HUES6 (cell line): ENCODE measurements at regions not wholly inside any gene's neighbourhood (a gene's known extent, or its start where the extent isn't known, plus 50 kb on each side); places are given as distances from the start of the nearest gene placed in this dataset.

Experiments used
- H3K27ac ChIP-seq: 2 replicates; pipeline ENCODE4 v1.7.0; 2013; ENCODE audit warnings: low read depth, mild to moderate bottlenecking, low read length, inconsistent platforms
- H3K27me3 ChIP-seq: 2 replicates; pipeline ENCODE4 v1.6.1; 2013; ENCODE audit warnings: low read length; ENCODE audit not compliant: control insufficient read depth, insufficient read depth
- H3K36me3 ChIP-seq: 2 replicates; pipeline ENCODE4 v1.6.1; 2013; ENCODE audit warnings: low read length; ENCODE audit not compliant: control insufficient read depth, insufficient read depth
- H3K4me1 ChIP-seq: 2 replicates; pipeline ENCODE4 v1.6.1; 2013; ENCODE audit warnings: low read length; ENCODE audit not compliant: control insufficient read depth, insufficient read depth
- H3K4me3 ChIP-seq: 2 replicates; pipeline ENCODE4 v1.5.1; 2013; ENCODE audit warnings: low read depth, low read length
- H3K9ac ChIP-seq: one replicate; pipeline ENCODE4 v1.6.1; 2013; ENCODE audit warnings: mild to moderate bottlenecking, low read length
- H3K9me3 ChIP-seq: 2 replicates; pipeline ENCODE4 v1.6.1; 2013; ENCODE audit warnings: low read depth, low read length; ENCODE audit not compliant: control insufficient read depth, insufficient read depth

DNA sequence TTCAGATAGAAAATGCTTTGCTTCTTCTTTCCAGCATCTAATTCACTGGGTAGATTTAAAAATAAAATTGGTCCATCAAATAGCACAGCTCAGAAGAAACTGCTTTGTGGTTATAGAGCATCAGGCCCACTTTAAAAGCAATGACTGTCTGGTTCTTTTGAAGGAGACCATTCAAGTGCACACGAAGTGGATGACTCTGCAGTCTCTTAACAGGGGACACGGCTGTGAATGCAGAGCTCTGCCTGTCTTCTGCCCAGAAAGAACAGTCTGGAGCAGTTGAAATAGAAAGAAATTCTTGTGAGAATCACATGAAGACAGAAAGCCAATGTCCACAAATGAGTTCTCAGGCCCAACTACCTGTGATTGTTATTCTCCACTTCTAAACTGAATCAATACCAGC, 138.7 kb upstream of the PLEKHA5 start:
- no peak overlapping the region for H3K9ac ChIP-seq
- no peaks in the 10 kb centered on the region for H3K9me3 ChIP-seq
- no peaks in the 10 kb centered on the region for H3K36me3 ChIP-seq
- H3K4me3 ChIP-seq = no peak overlapping the region
- H3K27ac ChIP-seq = no peak overlapping the region
- H3K4me1 ChIP-seq = peaks cover 10% of the 10 kb centered on the region; the same call in 1 of the 2 replicates
- H3K27me3 ChIP-seq = no peaks in the 10 kb centered on the region

- peaks cover 10% of the 10 kb centered on the region; the same call in 1 of the 2 replicates for H3K4me1 ChIP-seq
- H3K27ac ChIP-seq = no peak overlapping the region
- no peak overlapping the region for H3K4me3 ChIP-seq
- H3K9me3 ChIP-seq = no peaks in the 10 kb centered on the region
- H3K36me3 ChIP-seq = no peaks in the 10 kb centered on the region
- no peak overlapping the region for H3K9ac ChIP-seq
- H3K27me3 ChIP-seq = no peaks in the 10 kb centered on the region
Measured at GRCh38 chr12:18992336-18992735, 137.2 kb upstream of the PLEKHA5 start.

GRCh38 chr12:18998343-18999261, 130.9 kb upstream of the PLEKHA5 start:
- Histone ChIP-seq H3K27me3 (no peaks in the 10 kb centered on the region), H3K9me3 (no peaks in the 10 kb centered on the region), H3K27ac (no peak overlapping the region), H3K36me3 (no peaks in the 10 kb centered on the region), H3K4me3 (no peak overlapping the region), H3K9ac (no peak overlapping the region), H3K4me1 (peaks cover 19% of the 10 kb centered on the region)

- H3K9me3 ChIP-seq = no peaks in the 10 kb centered on the region
- no peak overlapping the region for H3K27ac ChIP-seq
- no peaks in the 10 kb centered on the region for H3K36me3 ChIP-seq
- H3K4me1 ChIP-seq = peaks cover 41% of the 10 kb centered on the region
- H3K9ac ChIP-seq = no peak overlapping the region
- no peaks in the 10 kb centered on the region for H3K27me3 ChIP-seq
- H3K4me3 ChIP-seq = no peak overlapping the region
Measured at GRCh38 chr12:19000836-19001235, 128.7 kb upstream of the PLEKHA5 start.

- Histone ChIP-seq H3K27me3 (no peaks in the 10 kb centered on the region), H3K27ac (no peak overlapping the region), H3K36me3 (no peaks in the 10 kb centered on the region), H3K9ac (no peak overlapping the region), H3K9me3 (no peaks in the 10 kb centered on the region), H3K4me3 (no peak overlapping the region), H3K4me1 (peaks cover 54% of the 10 kb centered on the region)
Measured at GRCh38 chr12:19002216-19002615, 127.3 kb upstream of the PLEKHA5 start.

DNA sequence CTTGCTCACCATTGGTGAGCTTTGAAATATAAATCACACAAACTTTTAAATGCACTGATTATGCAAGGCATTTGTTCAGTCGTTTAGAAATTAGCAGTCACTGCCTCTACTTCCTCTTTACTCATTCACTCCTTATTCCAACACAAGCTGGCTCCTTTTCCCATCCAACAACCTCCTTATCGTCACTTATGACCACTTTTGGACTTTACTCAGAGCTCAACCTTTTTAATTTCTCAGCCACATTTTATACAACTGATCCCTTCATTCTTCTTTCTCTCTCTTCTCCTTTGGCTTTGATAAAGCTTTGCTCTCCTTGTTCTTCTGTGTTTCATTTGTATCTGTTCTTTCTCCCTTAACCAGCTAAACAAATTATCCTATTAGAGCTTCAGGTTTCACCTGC, 126.4 kb upstream of the PLEKHA5 start:
- Histone ChIP-seq H3K36me3 (no peaks in the 10 kb centered on the region), H3K27me3 (no peaks in the 10 kb centered on the region), H3K9me3 (no peaks in the 10 kb centered on the region), H3K27ac (no peak overlapping the region), H3K9ac (no peak overlapping the region), H3K4me3 (no peak overlapping the region), H3K4me1 (peaks cover 57% of the 10 kb centered on the region)

DNA sequence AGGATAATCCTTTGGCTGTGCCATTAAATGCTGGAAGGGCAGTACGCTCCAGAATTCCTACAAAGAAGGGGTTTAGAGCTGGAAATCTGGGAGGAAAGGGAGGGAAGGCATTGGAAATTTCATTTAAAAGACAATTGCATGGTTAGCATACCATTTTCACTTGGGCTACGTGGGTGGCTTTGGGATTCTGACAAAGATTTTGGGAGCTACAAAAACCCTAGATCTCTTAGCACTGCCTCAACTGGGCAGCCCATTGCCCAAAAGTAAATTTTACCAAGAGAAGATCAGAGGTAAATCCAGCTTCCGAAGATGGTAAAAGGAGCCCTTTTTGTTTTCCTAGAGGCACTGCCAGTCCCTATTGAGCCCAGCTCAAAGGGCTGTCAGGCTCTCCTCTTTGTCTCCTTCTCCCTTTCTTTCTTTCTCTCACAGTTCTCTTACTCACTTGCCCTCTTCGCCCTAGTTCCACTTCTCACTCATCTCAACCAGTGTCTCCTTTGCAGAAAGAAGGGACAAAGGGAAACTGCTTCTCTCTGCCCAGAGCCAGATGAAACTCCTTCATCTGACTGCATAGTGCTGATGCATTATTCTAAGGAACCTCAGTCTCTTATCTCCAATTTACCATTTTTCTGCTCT, 125.4 kb upstream of the PLEKHA5 start:
- Histone ChIP-seq H3K9ac (peak overlapping the region; percentile 56), H3K27ac (peak overlapping the region; percentile 84; the same call in 1 of the 2 replicates)

DNA sequence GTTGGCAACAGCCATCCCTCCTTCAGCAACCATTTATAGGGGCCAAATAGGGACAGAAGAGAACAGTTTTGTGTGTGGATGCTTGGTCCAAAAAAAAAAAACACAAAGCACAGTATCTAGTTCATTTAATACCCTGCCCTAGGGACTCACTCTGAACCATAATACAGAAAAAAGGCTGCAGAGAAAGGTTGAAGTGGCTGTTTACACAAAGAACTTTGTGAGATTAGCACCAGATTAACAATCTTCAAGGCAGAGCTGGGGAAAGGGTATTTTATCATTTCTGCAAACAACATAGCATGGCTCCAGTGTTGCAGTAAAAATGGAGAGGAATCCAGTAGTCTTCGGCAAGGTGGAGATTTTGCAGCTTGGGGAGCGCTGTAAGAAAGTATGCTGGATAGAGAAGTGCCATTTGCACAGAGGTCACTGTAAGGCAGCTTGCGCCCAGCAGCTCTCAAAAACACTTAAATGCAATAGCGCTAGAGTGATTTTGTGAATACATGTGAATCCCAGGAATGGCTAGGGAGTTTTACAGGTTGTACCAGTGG, 124.2 kb upstream of the PLEKHA5 start:
- H3K9me3 ChIP-seq = no peaks in the 10 kb centered on the region
- H3K36me3 ChIP-seq = no peaks in the 10 kb centered on the region
- peak overlapping the region; percentile 7 for H3K9ac ChIP-seq
- H3K4me3 ChIP-seq = no peak overlapping the region
- H3K27ac ChIP-seq = 0 out of 2 replicates have a peak overlapping the region, but pooled peaks have one; percentile 84
- H3K4me1 ChIP-seq = peaks cover 65% of the 10 kb centered on the region
- no peaks in the 10 kb centered on the region for H3K27me3 ChIP-seq

More for the DNA sequence above, 125.4 kb upstream of the PLEKHA5 start:
- H3K9me3 ChIP-seq = no peaks in the 10 kb centered on the region
- H3K36me3 ChIP-seq = no peaks in the 10 kb centered on the region
- H3K4me3 ChIP-seq = peak overlapping the region; percentile 39
- H3K4me1 ChIP-seq = peaks cover 57% of the 10 kb centered on the region
- no peaks in the 10 kb centered on the region for H3K27me3 ChIP-seq

- Histone ChIP-seq H3K4me1 (peaks cover 63% of the 10 kb centered on the region), H3K27me3 (no peaks in the 10 kb centered on the region), H3K27ac (peak overlapping the region; percentile 20; the same call in 1 of the 2 replicates), H3K36me3 (no peaks in the 10 kb centered on the region), H3K9ac (no peak overlapping the region), H3K4me3 (no peak overlapping the region), H3K9me3 (no peaks in the 10 kb centered on the region)
Measured at GRCh38 chr12:19006626-19007137, 122.9 kb upstream of the PLEKHA5 start.

- H3K9me3 ChIP-seq = no peaks in the 10 kb centered on the region
- H3K36me3 ChIP-seq = no peaks in the 10 kb centered on the region
- H3K9ac ChIP-seq = no peak overlapping the region
- no peak overlapping the region for H3K4me3 ChIP-seq
- peaks cover 56% of the 10 kb centered on the region for H3K4me1 ChIP-seq
- no peak overlapping the region for H3K27ac ChIP-seq
- no peaks in the 10 kb centered on the region for H3K27me3 ChIP-seq
Measured at GRCh38 chr12:19008102-19008501, 121.4 kb upstream of the PLEKHA5 start.

DNA sequence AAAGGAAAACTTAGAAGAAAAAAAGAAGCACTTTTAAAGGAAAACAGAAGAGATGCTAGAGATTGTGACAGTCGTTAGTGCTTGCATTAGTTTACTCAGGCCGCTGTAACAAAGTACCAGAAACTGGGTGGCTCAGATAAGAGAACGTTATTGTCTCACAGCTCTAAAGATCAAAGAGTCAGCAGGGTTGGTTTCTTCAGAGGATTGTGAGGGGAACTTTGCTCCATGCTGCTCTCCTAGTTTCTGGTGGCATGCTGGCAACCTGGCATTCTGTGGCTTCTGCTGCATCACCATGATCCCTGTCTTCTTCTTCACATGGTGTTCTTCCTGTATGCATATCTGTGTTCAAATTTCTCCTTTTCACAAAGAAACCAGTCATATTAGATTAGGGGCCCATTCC, 119.4 kb upstream of the PLEKHA5 start:
- Histone ChIP-seq H3K4me1 (peaks cover 39% of the 10 kb centered on the region), H3K4me3 (no peak overlapping the region), H3K36me3 (no peaks in the 10 kb centered on the region), H3K27ac (no peak overlapping the region), H3K9ac (no peak overlapping the region), H3K9me3 (no peaks in the 10 kb centered on the region), H3K27me3 (no peaks in the 10 kb centered on the region)
